ENCODE measurements at regions not wholly inside any gene's neighbourhood (a gene's known extent, or its start where the extent isn't known, plus 50 kb on each side); places are given as distances from the start of the nearest gene placed in this dataset.

GRCh38 chr1:164054331-164054730 lies 504.7 kb upstream of the PBX1 start:
- ChIA-PET POLR2A (no interaction called here), CTCF (no interaction called here)
- Histone ChIP-seq H3K9me3 (ENCODE audit: control insufficient read depth, insufficient read depth, low read depth, low read length) (no peaks in the 10 kb centered on the region), H3K4me1 (ENCODE audit: control insufficient read depth, insufficient read depth, low read length) (no peaks in the 10 kb centered on the region), H3K4me3 (ENCODE audit: low read depth in 2 of 2, low read length in 2 of 2) (no peak overlapping the region), H3K36me3 (ENCODE audit: control insufficient read depth, insufficient read depth, low read length) (no peaks in the 10 kb centered on the region), H3K27me3 (ENCODE audit: control insufficient read depth, insufficient read depth, low read length) (no peaks in the 10 kb centered on the region), H3K27ac (ENCODE audit: low read length) (no peak overlapping the region)
- in situ Hi-C loops (cut with HindIII; ENCODE audit: low pct_unique_long_range_greater_than_20kb, low sequenced_read_pairs) (no loop called here), intact Hi-C loops (cut with micrococcal nuclease; ENCODE audit: unreplicated experiment) (no loop called here)
- TF ChIP-seq CTCF (IDR thresholded peaks at IDR 0.05), result no peak
- DNase-seq (ENCODE audit: low read depth, low spot score), result no peak
- ATAC-seq, result no peak
- no TSS peak for BruUV-seq (replicated peaks)

GRCh38 chr1:164058198-164058597 lies 500.8 kb upstream of the PBX1 start:
- H3K9me3 ChIP-seq (ENCODE audit: control insufficient read depth, insufficient read depth, low read depth, low read length), result no peaks in the 10 kb centered on the region
- no peak for ATAC-seq
- ChIA-PET CTCF (no interaction called here), POLR2A (no interaction called here)
- no peaks in the 10 kb centered on the region for H3K36me3 ChIP-seq (ENCODE audit: control insufficient read depth, insufficient read depth, low read length)
- no peak overlapping the region for H3K4me3 ChIP-seq (ENCODE audit: low read depth in 2 of 2, low read length in 2 of 2)
- no peaks in the 10 kb centered on the region for H3K27me3 ChIP-seq (ENCODE audit: control insufficient read depth, insufficient read depth, low read length)
- DNase-seq (ENCODE audit: low read depth, low spot score), result no peak
- in situ Hi-C loops (cut with HindIII; ENCODE audit: low pct_unique_long_range_greater_than_20kb, low sequenced_read_pairs), result no loop called here
- H3K27ac ChIP-seq (ENCODE audit: low read length), result no peak overlapping the region
- intact Hi-C loops (cut with micrococcal nuclease; ENCODE audit: unreplicated experiment), result no loop called here
- H3K4me1 ChIP-seq (ENCODE audit: control insufficient read depth, insufficient read depth, low read length), result no peaks in the 10 kb centered on the region
- BruUV-seq (replicated peaks), result no TSS peak
- TF ChIP-seq POLR2AphosphoS5 (IDR thresholded peaks at IDR 0.05; ENCODE audit: low read depth, low read length), result no peak
- no peak for TF ChIP-seq TCF7L2 (IDR thresholded peaks at IDR 0.05; ENCODE audit: low read depth, low read length)
- no peak for TF ChIP-seq SIN3A (IDR thresholded peaks at IDR 0.05; ENCODE audit: borderline replicate concordance, insufficient read depth, low read depth, low read length)
- no peak for TF ChIP-seq CTCF (IDR thresholded peaks at IDR 0.05)

- ChIA-PET CTCF (no interaction called here), POLR2A (no interaction called here)
- Histone ChIP-seq H3K9me3 (ENCODE audit: control insufficient read depth, insufficient read depth, low read depth, low read length) (no peaks in the 10 kb centered on the region), H3K4me1 (ENCODE audit: control insufficient read depth, insufficient read depth, low read length) (no peaks in the 10 kb centered on the region), H3K27ac (ENCODE audit: low read length) (no peak overlapping the region), H3K36me3 (ENCODE audit: control insufficient read depth, insufficient read depth, low read length) (no peaks in the 10 kb centered on the region; the same call in 1 of the 2 replicates), H3K4me3 (ENCODE audit: low read depth in 2 of 2, low read length in 2 of 2) (no peak overlapping the region), H3K27me3 (ENCODE audit: control insufficient read depth, insufficient read depth, low read length) (no peaks in the 10 kb centered on the region)
- DNase-seq (ENCODE audit: low read depth, low spot score), result no peak
- ATAC-seq, result no peak
- BruUV-seq (replicated peaks), result no TSS peak
- in situ Hi-C loops (cut with HindIII; ENCODE audit: low pct_unique_long_range_greater_than_20kb, low sequenced_read_pairs), result no loop called here
- TF ChIP-seq POLR2AphosphoS5 (IDR thresholded peaks at IDR 0.05; ENCODE audit: low read depth, low read length) (no peak), SIN3A (IDR thresholded peaks at IDR 0.05; ENCODE audit: borderline replicate concordance, insufficient read depth, low read depth, low read length) (no peak), TCF7L2 (IDR thresholded peaks at IDR 0.05; ENCODE audit: low read depth, low read length) (no peak), REST (IDR thresholded peaks at IDR 0.05; ENCODE audit: insufficient read depth in 1 of 2, low read depth in 2 of 2, low read length in 1 of 2) (no peak), CTCF (IDR thresholded peaks at IDR 0.05) (no peak)
- intact Hi-C loops (cut with micrococcal nuclease; ENCODE audit: unreplicated experiment), result no loop called here
Observed at GRCh38 chr1:164061528-164061927, 497.5 kb upstream of the PBX1 start.
